Left ventricle myocardium inferior (tissue), 1 donor: ENCODE measurements at regions not wholly inside any gene's neighbourhood (a gene's known extent, or its start where the extent isn't known, plus 50 kb on each side); places are given as distances from the start of the nearest gene placed in this dataset.
A peak's percentile ranks its signal among the peaks of the same experiment; 100 is the strongest.
"Not testable (repeated sequence)": the region's sequence is repeated elsewhere in the genome, so short reads cannot be mapped to it uniquely, and the experiment has no call there.

ENCODE experiments used
- DNase-seq: peaks from one replicate; pipeline ENCODE4 v3.0.0-alpha.2; 2020
- H3K27ac ChIP-seq: fragments of 200-600 bp; replicated peaks from 2 replicates; pipeline ENCODE4 v1.8.0; 2021
- H3K27me3 ChIP-seq: fragments of 200-600 bp; 2 replicates; pipeline ENCODE4 v1.8.0; 2021; ENCODE audit warnings: low read depth
- H3K36me3 ChIP-seq: fragments of 200-600 bp; 2 replicates; pipeline ENCODE4 v1.8.0; 2021
- H3K4me1 ChIP-seq: fragments of 200-600 bp; 2 replicates; pipeline ENCODE4 v1.8.0; 2021
- H3K4me3 ChIP-seq: fragments of 200-600 bp; 2 replicates; pipeline ENCODE4 v1.8.0; 2021; ENCODE audit warnings: mild to moderate bottlenecking, moderate library complexity
- H3K9me3 ChIP-seq: fragments of 200-600 bp; replicated peaks from 2 replicates; pipeline ENCODE4 v1.8.0; 2021
- CTCF ChIP-seq: fragments of 200-600 bp; IDR thresholded peaks from 2 replicates; pipeline ENCODE4 v1.8.0; 2021; ENCODE audit warnings: antibody characterized with exemption, mild to moderate bottlenecking, borderline replicate concordance
- intact Hi-C: fragments of 100-400 bp; cut with micrococcal nuclease; formaldehyde crosslinking; loops from one replicate; pipeline ENCODE4 v1.11.0; 2022
- donor health status: DM: no; HTN: yes; CAD: no; lungs with severe emphysema.

GRCh38 chr3:137148917-137149316, 191.1 kb downstream of the IL20RB start:
- no peaks in the 10 kb centered on the region for H3K4me1 ChIP-seq
- H3K4me3 ChIP-seq, result no peak overlapping the region
- intact Hi-C loops, result no loop called here
- no peaks in the 10 kb centered on the region for H3K36me3 ChIP-seq
- no peak for TF ChIP-seq CTCF
- no peak for DNase-seq
- no peak overlapping the region for H3K27ac ChIP-seq
- H3K9me3 ChIP-seq, result no peaks in the 10 kb centered on the region
- peaks cover 3% of the 10 kb centered on the region for H3K27me3 ChIP-seq

GRCh38 chr3:137150825-137151224, 193.0 kb downstream of the IL20RB start:
- Histone ChIP-seq H3K4me3 (no peak overlapping the region), H3K36me3 (no peaks in the 10 kb centered on the region), H3K4me1 (no peaks in the 10 kb centered on the region), H3K27me3 (peaks cover 7% of the 10 kb centered on the region), H3K9me3 (no peaks in the 10 kb centered on the region), H3K27ac (no peak overlapping the region)
- no peak for DNase-seq
- intact Hi-C loops, result no loop called here
- no peak for TF ChIP-seq CTCF

GRCh38 chr3:137153046-137153445, 195.3 kb downstream of the IL20RB start:
- intact Hi-C loops, DNase-seq, H3K27ac ChIP-seq: not testable (repeated sequence)

GRCh38 chr3:137163241-137163871, 205.6 kb downstream of the IL20RB start:
- intact Hi-C loops, result no loop called here
- H3K36me3 ChIP-seq, result no peaks in the 10 kb centered on the region
- DNase-seq, result no peak
- no peaks in the 10 kb centered on the region for H3K9me3 ChIP-seq
- no peaks in the 10 kb centered on the region for H3K27me3 ChIP-seq
- peak overlapping the region; percentile 80 for H3K27ac ChIP-seq
- H3K4me1 ChIP-seq, result peaks cover 21% of the 10 kb centered on the region
- TF ChIP-seq CTCF, result no peak
- peak overlapping the region; percentile 32 for H3K4me3 ChIP-seq

More at GRCh38 chr3:137153046-137153445, 195.3 kb downstream of the IL20RB start:
- H3K9me3 ChIP-seq, H3K4me3 ChIP-seq, H3K36me3 ChIP-seq, H3K4me1 ChIP-seq, H3K27me3 ChIP-seq: not testable (repeated sequence)

GRCh38 chr3:137163958-137164357, 206.2 kb downstream of the IL20RB start:
- Histone ChIP-seq H3K27ac (peak overlapping the region; percentile 80), H3K9me3 (no peaks in the 10 kb centered on the region), H3K36me3 (no peaks in the 10 kb centered on the region), H3K27me3 (no peaks in the 10 kb centered on the region), H3K4me1 (peaks cover 21% of the 10 kb centered on the region), H3K4me3 (peak overlapping the region; percentile 32)
- intact Hi-C loops, result no loop called here
- no peak for TF ChIP-seq CTCF
- no peak for DNase-seq

GRCh38 chr3:137165117-137165806, 207.5 kb downstream of the IL20RB start:
- H3K4me1 ChIP-seq, result peaks cover 21% of the 10 kb centered on the region
- H3K9me3 ChIP-seq, result no peaks in the 10 kb centered on the region
- no peak for TF ChIP-seq CTCF
- H3K27ac ChIP-seq, result peak overlapping the region; percentile 80
- H3K36me3 ChIP-seq, result no peaks in the 10 kb centered on the region
- no peak overlapping the region for H3K4me3 ChIP-seq
- H3K27me3 ChIP-seq, result no peaks in the 10 kb centered on the region
- intact Hi-C loops, result no loop called here
- no peak for DNase-seq
